Glutamatergic neuron (in vitro differentiated cells): ENCODE measurements at regions not wholly inside any gene's neighbourhood (a gene's known extent, or its start where the extent isn't known, plus 50 kb on each side); places are given as distances from the start of the nearest gene placed in this dataset.

Experiments used
- DNase-seq: peaks from one replicate; pipeline ENCODE4 v3.0.0; 2022
- H3K27ac Mint-ChIP-seq: one replicate; pipeline ENCODE4 v1.8.0; 2020; ENCODE audit warnings: mild to moderate bottlenecking, mixed read lengths, inconsistent platforms; ENCODE audit not compliant: unreplicated experiment
- H3K27me3 Mint-ChIP-seq: one replicate; pipeline ENCODE4 v1.8.0; 2020; ENCODE audit warnings: mild to moderate bottlenecking, moderate library complexity, mixed read lengths, inconsistent platforms; ENCODE audit not compliant: unreplicated experiment
- H3K36me3 Mint-ChIP-seq: one replicate; pipeline ENCODE4 v1.8.0; 2020; ENCODE audit warnings: mild to moderate bottlenecking, mixed read lengths, inconsistent platforms; ENCODE audit not compliant: unreplicated experiment
- H3K4me1 Mint-ChIP-seq: one replicate; pipeline ENCODE4 v1.8.0; 2020; ENCODE audit warnings: mild to moderate bottlenecking, low read depth, mixed read lengths, inconsistent platforms; ENCODE audit not compliant: unreplicated experiment
- H3K4me3 Mint-ChIP-seq: one replicate; pipeline ENCODE4 v1.8.0; 2020; ENCODE audit warnings: mild to moderate bottlenecking, mixed read lengths, inconsistent platforms; ENCODE audit not compliant: unreplicated experiment
- H3K9me3 Mint-ChIP-seq: one replicate; pipeline ENCODE4 v1.8.0; 2020; ENCODE audit warnings: mild to moderate bottlenecking, moderate library complexity, mixed read lengths, inconsistent platforms; ENCODE audit not compliant: unreplicated experiment
- CTCF ChIP-seq: fragments of 200-600 bp; sonication (generic); IDR thresholded peaks from one replicate; pipeline ENCODE4 v1.5.0; 2021; ENCODE audit not compliant: partially characterized antibody, unreplicated experiment

GRCh38 chr7:4319280-4319679, 362.8 kb upstream of the FOXK1 start:
- DNase-seq = no peak
- TF ChIP-seq CTCF = no peak
- Mint-ChIP-seq H3K27ac (no peak overlapping the region), H3K27me3 (peaks cover 1% of the 10 kb centered on the region), H3K36me3 (peaks cover 5% of the 10 kb centered on the region), H3K4me3 (no peak overlapping the region), H3K4me1 (no peaks in the 10 kb centered on the region), H3K9me3 (no peaks in the 10 kb centered on the region)

GRCh38 chr7:4325732-4326131, 356.4 kb upstream of the FOXK1 start:
- no peak for TF ChIP-seq CTCF
- no peaks in the 10 kb centered on the region for H3K4me1 Mint-ChIP-seq
- no peak overlapping the region for H3K27ac Mint-ChIP-seq

GRCh38 chr7:4331711-4332110, 350.4 kb upstream of the FOXK1 start:
- no peak for DNase-seq
- Mint-ChIP-seq H3K4me1 (no peaks in the 10 kb centered on the region), H3K4me3 (no peak overlapping the region), H3K36me3 (peaks cover 8% of the 10 kb centered on the region), H3K9me3 (peaks cover 1% of the 10 kb centered on the region), H3K27me3 (peaks cover 3% of the 10 kb centered on the region), H3K27ac (no peak overlapping the region)
- TF ChIP-seq CTCF = no peak

More at GRCh38 chr7:4325732-4326131, 356.4 kb upstream of the FOXK1 start:
- Mint-ChIP-seq H3K4me3 (no peak overlapping the region), H3K27me3 (peaks cover 3% of the 10 kb centered on the region), H3K9me3 (no peaks in the 10 kb centered on the region), H3K36me3 (no peaks in the 10 kb centered on the region)
- no peak for DNase-seq

GRCh38 chr7:4338556-4338955, 343.5 kb upstream of the FOXK1 start:
- H3K9me3 Mint-ChIP-seq = peaks cover 10% of the 10 kb centered on the region
- no peak for TF ChIP-seq CTCF
- H3K4me1 Mint-ChIP-seq = no peaks in the 10 kb centered on the region
- no peak overlapping the region for H3K4me3 Mint-ChIP-seq
- no peak overlapping the region for H3K27ac Mint-ChIP-seq
- no peaks in the 10 kb centered on the region for H3K27me3 Mint-ChIP-seq
- no peak for DNase-seq
- peaks cover 30% of the 10 kb centered on the region for H3K36me3 Mint-ChIP-seq

- peaks cover 26% of the 10 kb centered on the region for H3K36me3 Mint-ChIP-seq
- TF ChIP-seq CTCF = no peak
- peaks cover 12% of the 10 kb centered on the region for H3K9me3 Mint-ChIP-seq
- no peak overlapping the region for H3K4me3 Mint-ChIP-seq
- H3K4me1 Mint-ChIP-seq = no peaks in the 10 kb centered on the region
- no peak overlapping the region for H3K27ac Mint-ChIP-seq
- DNase-seq = no peak
- H3K27me3 Mint-ChIP-seq = peaks cover 4% of the 10 kb centered on the region
These were observed 338.5 kb upstream of the FOXK1 start for GRCh38 chr7:4343272-4344247.
